GM19240 (cell line): ENCODE measurements at regions not wholly inside any gene's neighbourhood (a gene's known extent, or its start where the extent isn't known, plus 50 kb on each side); places are given as distances from the start of the nearest gene placed in this dataset.
"Not testable (repeated sequence)": the region's sequence is repeated elsewhere in the genome, so short reads cannot be mapped to it uniquely, and the experiment has no call there.

Source experiments
- DNase-seq: peaks from one replicate; pipeline ENCODE4 v3.0.0; 2011; ENCODE audit warnings: low spot score; ENCODE audit not compliant: insufficient read length

GRCh38 chr9:118695249-118695648, 674.0 kb downstream of the BRINP1 start:
- not testable (repeated sequence) for DNase-seq

GRCh38 chr9:118701985-118702384, 667.2 kb downstream of the BRINP1 start:
- no peak for DNase-seq

GRCh38 chr9:118711843-118712242, 657.4 kb downstream of the BRINP1 start:
- DNase-seq = no peak

GRCh38 chr9:118721276-118721675, 648.0 kb downstream of the BRINP1 start:
- no peak for DNase-seq

- no peak for DNase-seq
Measured at GRCh38 chr9:118721923-118722322, 647.3 kb downstream of the BRINP1 start.

- no peak for DNase-seq
Measured at GRCh38 chr9:118729981-118730380, 639.3 kb downstream of the BRINP1 start.

GRCh38 chr9:118732998-118733397, 636.2 kb downstream of the BRINP1 start:
- DNase-seq = no peak

GRCh38 chr9:118734696-118735095, 634.5 kb downstream of the BRINP1 start:
- DNase-seq = no peak

GRCh38 chr9:118736406-118736805, 632.8 kb downstream of the BRINP1 start:
- DNase-seq = no peak

GRCh38 chr9:118751077-118751847, 618.0 kb downstream of the BRINP1 start:
- DNase-seq = no peak

GRCh38 chr9:118751848-118752223, 617.4 kb downstream of the BRINP1 start:
- DNase-seq = no peak

- no peak for DNase-seq
Measured at GRCh38 chr9:118761016-118761790, 608.0 kb downstream of the BRINP1 start.

GRCh38 chr9:118767571-118767970, 601.7 kb downstream of the BRINP1 start:
- no peak for DNase-seq

GRCh38 chr9:118782790-118783463, 586.3 kb downstream of the BRINP1 start:
- DNase-seq = no peak

GRCh38 chr9:118784033-118784432, 585.2 kb downstream of the BRINP1 start:
- no peak for DNase-seq

GRCh38 chr9:118785456-118785855, 583.8 kb downstream of the BRINP1 start:
- no peak for DNase-seq

- no peak for DNase-seq
Measured at GRCh38 chr9:118786877-118787276, 582.4 kb downstream of the BRINP1 start.

GRCh38 chr9:118809160-118809625, 560.0 kb downstream of the BRINP1 start:
- no peak for DNase-seq

GRCh38 chr9:118829334-118829733, 539.9 kb downstream of the BRINP1 start:
- DNase-seq = no peak

- DNase-seq = no peak
Measured at GRCh38 chr9:118832371-118832770, 536.9 kb downstream of the BRINP1 start.

GRCh38 chr9:118836891-118837290, 532.3 kb downstream of the BRINP1 start:
- no peak for DNase-seq

GRCh38 chr9:118871531-118871930, 497.7 kb downstream of the BRINP1 start:
- no peak for DNase-seq
